IMR-90 (cell line): ENCODE measurements at regions not wholly inside any gene's neighbourhood (a gene's known extent, or its start where the extent isn't known, plus 50 kb on each side); places are given as distances from the start of the nearest gene placed in this dataset.

Experiments
- ATAC-seq: fragments of 200-7000 bp; cut with Tn5 transposase; 2 replicates; pipeline ENCODE4 v1.9.1; 2020; ENCODE audit warnings: low read depth, mild to moderate bottlenecking, moderate library complexity
- BruUV-seq: library from RNA; stranded (reverse); fragments of 400-500 nt; replicated peaks from 2 replicates; lab custom pipeline; 2021; lab: Mats Ljungman, UMichigan
- CTCF ChIA-PET: fragments of 300-600 bp; formaldehyde crosslinking; extraction: SDS; loops from one replicate; lab custom pipeline; 2021; ENCODE audit warnings: antibody characterized with exemption; lab: Yijun Ruan, JAX
- POLR2A ChIA-PET: fragments of 300-600 bp; sonication (Branson Sonifier 250); formaldehyde crosslinking; loops from one replicate; lab custom pipeline; 2022; ENCODE audit warnings: antibody characterized with exemption; ENCODE audit not compliant: unreplicated experiment; lab: Charles Lee
- DNase-seq: peaks from one replicate; pipeline ENCODE4 v3.0.0; 2013
- H2AFZ ChIP-seq: replicated peaks from 2 replicates; pipeline ENCODE3; 2013; ENCODE audit warnings: low read length, mild to moderate bottlenecking; ENCODE audit not compliant: poor library complexity
- H2AK5ac ChIP-seq: 2 replicates; pipeline ENCODE4 v1.6.1; 2013; ENCODE audit warnings: low read depth, low read length, inconsistent platforms
- H2AK9ac ChIP-seq: replicated peaks from 2 replicates; pipeline ENCODE3; 2013; ENCODE audit warnings: mild to moderate bottlenecking, low read depth, low read length, moderate library complexity; ENCODE audit not compliant: poor library complexity
- H2BK120ac ChIP-seq: 2 replicates; pipeline ENCODE4 v1.6.1; 2013; ENCODE audit warnings: low read depth, low read length, inconsistent platforms
- H2BK15ac ChIP-seq: 3 replicates; pipeline ENCODE4 v1.6.1; 2013; ENCODE audit warnings: low read depth, low read length, inconsistent platforms
- H2BK20ac ChIP-seq: 2 replicates; pipeline ENCODE4 v1.6.1; 2013; ENCODE audit warnings: low read depth, mild to moderate bottlenecking, inconsistent platforms, low read length, moderate library complexity
- H2BK5ac ChIP-seq: 2 replicates; pipeline ENCODE4 v1.6.1; 2013; ENCODE audit warnings: mild to moderate bottlenecking, low read depth, low read length, inconsistent platforms; ENCODE audit not compliant: poor library complexity, severe bottlenecking
- H3K14ac ChIP-seq: replicated peaks from 2 replicates; pipeline ENCODE4 v1.6.1; 2013; ENCODE audit warnings: low read depth, low read length, inconsistent platforms
- H3K18ac ChIP-seq: 2 replicates; pipeline ENCODE4 v1.6.1; 2013; ENCODE audit warnings: low read depth, low read length, control low read depth
- H3K23ac ChIP-seq: 2 replicates; pipeline ENCODE4 v1.6.1; 2013; ENCODE audit warnings: low read depth, low read length, inconsistent platforms
- H3K27ac ChIP-seq: 2 replicates; pipeline ENCODE4 v1.5.1; 2013; ENCODE audit warnings: mild to moderate bottlenecking, control low read depth, low read length; ENCODE audit not compliant: insufficient read depth
- H3K27me3 ChIP-seq: 2 replicates; pipeline ENCODE4 v1.6.1; 2013; ENCODE audit warnings: low read length; ENCODE audit not compliant: control insufficient read depth, insufficient read depth
- H3K36me3 ChIP-seq: 2 replicates; pipeline ENCODE4 v1.6.1; 2013; ENCODE audit warnings: low read length, mixed read lengths; ENCODE audit not compliant: control insufficient read depth, insufficient read depth
- H3K4ac ChIP-seq: 2 replicates; pipeline ENCODE4 v1.6.1; 2013; ENCODE audit warnings: low read depth, low read length, inconsistent platforms
- H3K4me1 ChIP-seq: 2 replicates; pipeline ENCODE4 v1.6.1; 2013; ENCODE audit warnings: low read length, mixed read lengths; ENCODE audit not compliant: control insufficient read depth, insufficient read depth
- H3K4me2 ChIP-seq: 2 replicates; pipeline ENCODE4 v1.6.1; 2013; ENCODE audit warnings: low read depth, mild to moderate bottlenecking, control low read depth, low read length, moderate library complexity
- H3K4me3 ChIP-seq: 2 replicates; pipeline ENCODE4 v1.5.1; 2013; ENCODE audit warnings: low read depth, mild to moderate bottlenecking, control low read depth, low read length, moderate library complexity; ENCODE audit not compliant: insufficient read depth
- H3K56ac ChIP-seq: 2 replicates; pipeline ENCODE4 v1.6.1; 2013; ENCODE audit warnings: low read length, inconsistent platforms; ENCODE audit not compliant: insufficient read depth; ENCODE audit errors: extremely low read depth
- H3K79me1 ChIP-seq, 2 experiments: 2 replicates each; pipeline ENCODE4 v1.6.1; 2013; ENCODE audit warnings: low read length in 2 of 2, inconsistent platforms in 1 of 2, low read depth in 1 of 2
- H3K9ac ChIP-seq: 2 replicates; pipeline ENCODE4 v1.6.1; 2013; ENCODE audit warnings: low read depth, low read length, control low read depth
- H3K9me1 ChIP-seq: 2 replicates; pipeline ENCODE4 v1.6.1; 2013; ENCODE audit warnings: low read length, inconsistent platforms; ENCODE audit not compliant: insufficient read depth
- H3K9me3 ChIP-seq: 2 replicates; pipeline ENCODE4 v1.6.1; 2013; ENCODE audit warnings: low read length; ENCODE audit not compliant: control insufficient read depth, insufficient read depth
- H4K20me1 ChIP-seq: 2 replicates; pipeline ENCODE4 v1.6.1; 2013; ENCODE audit warnings: low read length, inconsistent platforms; ENCODE audit not compliant: insufficient read depth
- H4K5ac ChIP-seq: 2 replicates; pipeline ENCODE4 v1.6.1; 2013; ENCODE audit warnings: mild to moderate bottlenecking, low read depth, low read length, control low read depth
- H4K8ac ChIP-seq, 2 experiments: 2 replicates each; pipeline ENCODE4 v1.6.1; 2013; ENCODE audit warnings: low read depth in 2 of 2, low read length in 2 of 2, control low read depth in 1 of 2, inconsistent platforms in 1 of 2
- H4K91ac ChIP-seq: 2 replicates; pipeline ENCODE4 v1.6.1; 2013; ENCODE audit warnings: low read depth, low read length, inconsistent platforms; ENCODE audit not compliant: insufficient read depth
- MXI1 ChIP-seq: IDR thresholded peaks from 2 replicates; pipeline ENCODE4 v1.6.1; 2012; ENCODE audit warnings: low read depth, mild to moderate bottlenecking, low read length, moderate library complexity, borderline replicate concordance
- RAD21 ChIP-seq: IDR thresholded peaks from 2 replicates; pipeline ENCODE4 v1.6.1; 2012; ENCODE audit warnings: low read length, improper control_type of control experiment
- dilution Hi-C: fragments of 300-500 bp; cut with HindIII; formaldehyde crosslinking; loops from one replicate; pipeline ENCODE4 v1.14.3; 2018; ENCODE audit warnings: low sequenced_read_pairs; ENCODE audit not compliant: unreplicated experiment
- in situ Hi-C: fragments of 300-500 bp; cut with MboI; formaldehyde crosslinking; loops from 3 replicates; pipeline ENCODE4 v1.14.3; 2019; ENCODE audit warnings: low sequenced_read_pairs, inconsistent platforms, mixed read lengths
- intact Hi-C: fragments of 100-400 bp; cut with micrococcal nuclease; formaldehyde crosslinking; loops from 2 replicates; pipeline ENCODE4 v1.10.0; 2022

- Histone ChIP-seq H2BK20ac (no peak overlapping the region), H3K27ac (no peak overlapping the region), H4K91ac (no peak overlapping the region), H3K9me3 (no peaks in the 10 kb centered on the region), H3K27me3 (no peaks in the 10 kb centered on the region), H3K4me3 (no peak overlapping the region), H3K18ac (no peak overlapping the region), H2BK15ac (no peak overlapping the region), H2AK5ac (no peak overlapping the region), H2BK120ac (no peak overlapping the region), H2AK9ac (no peak overlapping the region), H4K8ac (no peak overlapping the region), H3K36me3 (no peaks in the 10 kb centered on the region), H2BK5ac (no peak overlapping the region), H4K20me1 (no peaks in the 10 kb centered on the region), H3K9me1 (no peaks in the 10 kb centered on the region), H3K9ac (no peak overlapping the region), H3K56ac (no peak overlapping the region), H2AFZ (no peak overlapping the region), H3K4me1 (no peaks in the 10 kb centered on the region), H4K5ac (no peak overlapping the region), H3K79me1 (no peaks in the 10 kb centered on the region), H3K23ac (no peak overlapping the region), H3K4ac (no peak overlapping the region), H3K4me2 (no peak overlapping the region), H3K14ac (no peak overlapping the region)
- BruUV-seq: no TSS peak
- POLR2A ChIA-PET: no interaction called here
- ATAC-seq: no peak
- dilution Hi-C loops: no loop called here
- in situ Hi-C loops: no loop called here
- DNase-seq: no peak
- TF ChIP-seq RAD21: no peak
- no peak for TF ChIP-seq MXI1
- intact Hi-C loops: no loop called here
- CTCF ChIA-PET: no interaction called here
Measured at GRCh38 chr2:144931960-144932359, 412.0 kb upstream of the ZEB2 start.
